ENCODE measurements at regions not wholly inside any gene's neighbourhood (a gene's known extent, or its start where the extent isn't known, plus 50 kb on each side); places are given as distances from the start of the nearest gene placed in this dataset.

DNA sequence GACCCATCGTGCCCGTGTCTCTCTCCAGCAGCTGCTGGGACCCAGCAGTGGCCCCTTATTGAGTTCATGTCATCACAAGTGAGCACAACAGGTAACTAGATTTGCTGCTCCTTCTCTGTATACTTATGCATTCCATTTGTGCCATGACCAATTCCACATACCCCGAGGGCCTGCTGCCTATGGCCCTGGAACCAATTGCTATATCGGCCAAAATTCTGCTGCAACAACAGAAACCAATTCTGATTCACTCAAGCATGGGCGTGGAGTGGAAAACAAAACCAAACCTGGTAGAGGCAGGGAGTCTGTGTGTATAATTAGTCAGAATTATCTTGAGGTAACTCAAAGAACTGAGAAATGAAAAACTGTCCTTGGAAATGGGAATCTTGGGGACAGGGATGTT is 516.6 kb downstream of the EPHB1 start:
- TF ChIP-seq, protein P1, sequence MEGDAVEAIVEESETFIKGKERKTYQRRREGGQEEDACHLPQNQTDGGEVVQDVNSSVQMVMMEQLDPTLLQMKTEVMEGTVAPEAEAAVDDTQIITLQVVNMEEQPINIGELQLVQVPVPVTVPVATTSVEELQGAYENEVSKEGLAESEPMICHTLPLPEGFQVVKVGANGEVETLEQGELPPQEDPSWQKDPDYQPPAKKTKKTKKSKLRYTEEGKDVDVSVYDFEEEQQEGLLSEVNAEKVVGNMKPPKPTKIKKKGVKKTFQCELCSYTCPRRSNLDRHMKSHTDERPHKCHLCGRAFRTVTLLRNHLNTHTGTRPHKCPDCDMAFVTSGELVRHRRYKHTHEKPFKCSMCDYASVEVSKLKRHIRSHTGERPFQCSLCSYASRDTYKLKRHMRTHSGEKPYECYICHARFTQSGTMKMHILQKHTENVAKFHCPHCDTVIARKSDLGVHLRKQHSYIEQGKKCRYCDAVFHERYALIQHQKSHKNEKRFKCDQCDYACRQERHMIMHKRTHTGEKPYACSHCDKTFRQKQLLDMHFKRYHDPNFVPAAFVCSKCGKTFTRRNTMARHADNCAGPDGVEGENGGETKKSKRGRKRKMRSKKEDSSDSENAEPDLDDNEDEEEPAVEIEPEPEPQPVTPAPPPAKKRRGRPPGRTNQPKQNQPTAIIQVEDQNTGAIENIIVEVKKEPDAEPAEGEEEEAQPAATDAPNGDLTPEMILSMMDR (IDR thresholded peaks at IDR 0.05): no peak
- no peak for TF ChIP-seq POLR2A (IDR thresholded peaks at IDR 0.05)
